GM19438 (cell line): ENCODE measurements at regions not wholly inside any gene's neighbourhood (a gene's known extent, or its start where the extent isn't known, plus 50 kb on each side); places are given as distances from the start of the nearest gene placed in this dataset.
"Not testable (repeated sequence)": the region's sequence is repeated elsewhere in the genome, so short reads cannot be mapped to it uniquely, and the experiment has no call there.

Source experiments
- ATAC-seq: cut with Tn5 transposase; IDR thresholded peaks from one replicate; pipeline ENCODE4 v1.9.1; 2021; ENCODE audit warnings: low read depth; ENCODE audit not compliant: unreplicated experiment

DNA sequence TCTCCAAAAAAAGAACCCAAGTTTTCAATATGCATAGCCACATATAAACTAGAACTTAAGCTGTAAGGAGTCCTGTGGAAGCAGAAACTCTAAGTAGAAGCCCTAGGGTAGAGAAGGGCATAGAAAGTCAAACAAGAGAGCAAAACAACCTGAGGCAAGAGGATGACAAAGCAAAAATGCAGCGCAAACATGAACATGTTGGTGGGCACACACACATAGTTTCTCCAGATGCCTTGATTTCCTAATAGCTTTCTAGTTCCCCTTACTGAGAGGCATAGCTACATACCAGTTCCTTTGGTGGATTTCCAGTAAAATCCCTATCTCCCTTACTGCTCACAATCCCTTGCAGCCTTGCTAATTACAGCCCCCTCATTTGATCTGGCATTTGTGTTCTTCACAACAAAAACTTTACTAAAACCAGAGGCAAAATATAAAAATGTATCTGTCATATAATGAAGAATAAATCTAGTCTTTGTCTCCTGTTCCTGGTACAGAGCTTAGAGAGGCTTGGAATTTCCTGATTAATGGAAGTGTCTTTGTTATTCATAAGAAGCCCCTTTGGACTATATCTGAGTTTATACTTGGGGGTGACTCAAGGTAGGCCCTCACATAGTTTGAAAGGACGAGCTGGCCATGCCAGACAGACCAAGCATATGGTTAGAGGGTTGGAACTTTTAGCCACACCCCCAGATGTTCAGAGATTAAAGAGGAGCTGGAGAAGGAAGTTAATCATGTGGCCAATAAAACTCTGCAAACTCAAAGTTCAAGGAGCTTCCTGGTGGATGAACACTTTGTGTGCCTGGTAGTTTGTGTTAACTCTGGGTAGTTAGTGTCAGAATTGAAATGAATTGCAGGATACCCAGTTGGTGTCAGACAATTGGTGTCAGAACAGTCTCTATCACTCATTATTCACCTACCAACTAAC, 52.7 kb upstream of the ZCCHC13 start:
- no peak for ATAC-seq

DNA sequence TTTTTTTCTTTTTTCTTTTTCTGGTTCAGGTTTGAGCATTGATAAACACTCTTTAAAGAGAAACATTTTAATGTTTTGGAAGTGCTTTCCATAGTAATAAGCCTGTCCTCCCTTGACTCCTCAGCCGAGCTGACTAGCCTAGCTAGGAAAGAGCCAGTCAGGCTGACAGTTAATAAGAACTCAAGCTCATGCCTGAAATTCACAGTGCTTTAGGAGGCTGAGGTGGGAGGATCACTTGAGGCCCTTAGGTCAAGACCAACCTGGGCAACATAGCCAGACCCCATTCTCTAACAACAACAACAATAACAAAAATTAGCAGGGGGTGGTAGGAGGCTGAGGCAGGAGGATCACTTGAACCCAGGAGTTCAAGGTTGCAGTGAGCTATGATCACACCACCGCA, 53.4 kb upstream of the ZCCHC13 start:
- no peak for ATAC-seq

DNA sequence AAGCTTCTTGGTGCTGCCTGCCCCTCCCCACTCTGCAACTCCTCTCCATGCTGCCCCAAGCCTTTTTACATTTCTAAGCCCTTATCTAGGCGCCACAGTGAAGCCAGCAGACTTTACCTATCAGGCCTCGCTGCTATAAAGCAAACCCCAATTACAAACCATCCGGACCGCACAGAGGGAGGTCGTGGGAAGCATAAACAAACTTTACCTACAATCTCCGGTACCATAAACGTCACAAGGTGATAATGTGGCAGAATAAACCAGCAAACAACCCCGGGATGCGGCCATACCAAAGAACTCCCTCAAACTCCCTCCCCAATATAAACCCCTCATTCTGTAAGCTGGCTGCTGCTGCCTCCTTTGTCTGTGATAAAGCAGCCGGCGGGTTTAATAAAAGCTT, 54.0 kb upstream of the ZCCHC13 start:
- ATAC-seq: no peak

DNA sequence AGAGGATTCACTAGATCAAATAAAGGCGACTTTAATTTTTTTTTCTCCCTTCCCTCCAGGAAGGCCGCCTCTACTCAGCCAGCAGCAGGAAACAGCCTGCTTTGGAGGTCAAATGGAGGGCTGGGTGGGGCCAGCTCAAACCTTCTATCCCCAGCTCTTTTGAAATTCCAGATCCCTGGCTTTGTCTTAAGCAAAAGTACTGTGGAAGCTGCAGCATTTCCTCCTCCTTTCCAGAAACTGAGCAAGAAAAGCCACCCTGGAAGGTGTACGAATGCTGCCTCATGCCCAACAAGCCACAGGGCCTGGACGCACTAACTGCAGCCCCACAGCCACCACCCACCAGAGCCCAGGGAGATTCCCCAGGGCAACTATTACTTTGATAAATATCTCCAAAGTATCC, 55.1 kb upstream of the ZCCHC13 start:
- no peak for ATAC-seq

GRCh38 chrX:74246524-74246923, 57.5 kb upstream of the ZCCHC13 start:
- ATAC-seq: no peak

- ATAC-seq: no peak
Observed at GRCh38 chrX:74242484-74243138, 61.4 kb upstream of the ZCCHC13 start.

- no peak for ATAC-seq
Observed at GRCh38 chrX:74242050-74242449, 61.9 kb upstream of the ZCCHC13 start.

GRCh38 chrX:74238771-74239170, 65.2 kb upstream of the ZCCHC13 start:
- no peak for ATAC-seq

- ATAC-seq: no peak
Observed at GRCh38 chrX:74234818-74235217, 69.2 kb upstream of the ZCCHC13 start.

DNA sequence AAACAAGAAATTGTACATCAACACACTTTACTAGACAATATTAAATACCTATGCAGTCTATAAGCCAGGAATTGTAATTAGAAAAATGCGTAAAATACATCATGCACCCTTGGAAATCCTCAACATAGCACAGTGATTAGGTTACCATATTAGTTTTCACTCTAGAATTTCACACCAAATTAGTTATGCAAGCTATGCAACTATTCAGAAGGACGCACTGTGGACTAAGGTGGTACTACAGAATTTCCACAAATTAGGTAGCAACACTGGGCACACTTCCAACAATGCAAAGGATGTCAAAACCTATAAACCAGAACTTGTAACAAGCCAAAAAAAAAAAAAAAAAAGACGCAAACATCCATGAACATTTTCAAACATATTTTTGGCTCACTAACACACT, 71.1 kb upstream of the ZCCHC13 start:
- ATAC-seq: no peak

DNA sequence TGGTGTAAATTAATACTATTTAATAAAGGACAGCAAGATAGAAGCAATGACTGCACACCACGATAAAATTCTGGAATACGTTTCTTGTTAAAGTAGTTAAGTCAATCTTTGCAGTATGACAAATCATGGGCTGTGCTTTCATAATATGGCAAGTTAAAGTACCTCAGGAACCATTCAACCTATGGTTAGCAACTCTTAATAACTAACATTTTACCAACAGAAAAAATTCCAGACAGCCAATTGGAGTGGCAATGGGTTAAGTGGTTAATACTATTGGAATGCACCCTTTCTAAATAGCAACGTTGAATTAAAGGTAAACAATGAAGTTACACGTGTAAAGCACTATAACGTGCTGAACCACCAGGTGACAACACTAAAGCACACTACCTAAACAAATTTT, 72.4 kb upstream of the ZCCHC13 start:
- no peak for ATAC-seq

- ATAC-seq: no peak
Observed at GRCh38 chrX:74230094-74230493, 73.9 kb upstream of the ZCCHC13 start.

- ATAC-seq: no peak
Observed at GRCh38 chrX:74225111-74225510, 78.9 kb upstream of the ZCCHC13 start.

DNA sequence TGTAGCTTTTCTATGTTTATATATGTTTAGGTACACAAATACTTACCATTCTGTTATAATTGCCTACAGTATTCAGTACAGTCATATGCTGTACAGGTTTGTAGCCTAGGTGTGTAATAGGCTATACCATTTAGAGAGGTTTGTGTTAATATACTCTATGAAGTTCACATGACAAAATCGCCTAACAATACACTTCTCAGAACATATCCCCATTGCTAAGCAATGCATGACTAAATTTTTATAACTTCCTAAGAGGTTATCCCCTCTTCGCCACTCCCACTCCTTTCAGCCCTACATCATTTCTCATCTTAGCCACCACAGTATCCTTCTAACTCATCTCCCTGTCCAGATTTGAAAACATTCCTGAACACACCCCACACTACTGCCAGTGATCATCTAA, 83.7 kb upstream of the ZCCHC13 start:
- no peak for ATAC-seq

DNA sequence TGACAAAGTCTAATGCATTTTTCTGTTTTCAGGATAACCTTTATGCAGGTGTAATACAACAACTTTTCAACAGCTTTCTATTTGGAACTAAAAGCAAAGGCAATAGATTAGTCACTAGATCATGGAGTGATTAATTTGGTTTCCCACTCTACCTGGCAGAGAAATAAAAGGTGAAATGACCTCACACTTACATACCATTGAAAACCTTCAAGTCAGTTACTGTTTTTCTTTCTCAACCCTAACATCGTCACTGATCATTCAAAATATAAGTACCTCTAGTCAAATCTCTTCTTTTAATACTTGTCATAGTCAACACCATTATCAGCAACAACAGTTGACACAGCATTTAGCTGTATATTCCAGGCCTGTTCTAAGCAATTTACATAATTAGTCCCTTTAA, 85.1 kb upstream of the ZCCHC13 start:
- ATAC-seq: no peak

DNA sequence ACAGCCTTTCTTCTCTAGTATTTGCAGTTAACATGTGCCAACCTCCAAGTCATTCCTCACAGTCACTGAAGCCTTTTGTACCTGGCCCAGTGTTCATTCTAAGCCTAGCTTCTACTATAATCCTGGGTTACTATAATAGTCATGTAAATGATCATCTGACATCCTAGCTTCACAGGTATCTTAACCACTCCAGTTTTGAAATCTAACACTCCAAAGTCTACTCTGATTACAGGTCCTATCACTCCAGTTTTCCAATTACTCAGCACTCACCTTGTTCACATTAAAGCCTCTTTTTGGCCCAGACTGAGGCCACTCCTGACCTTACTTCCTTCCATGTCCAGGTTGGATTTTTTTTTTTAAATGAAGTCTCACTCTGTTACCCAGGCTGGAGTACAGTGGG, 87.6 kb upstream of the ZCCHC13 start:
- no peak for ATAC-seq

GRCh38 chrX:74211911-74212310, 92.1 kb upstream of the ZCCHC13 start:
- no peak for ATAC-seq

GRCh38 chrX:74207539-74207938, 96.4 kb upstream of the ZCCHC13 start:
- no peak for ATAC-seq

DNA sequence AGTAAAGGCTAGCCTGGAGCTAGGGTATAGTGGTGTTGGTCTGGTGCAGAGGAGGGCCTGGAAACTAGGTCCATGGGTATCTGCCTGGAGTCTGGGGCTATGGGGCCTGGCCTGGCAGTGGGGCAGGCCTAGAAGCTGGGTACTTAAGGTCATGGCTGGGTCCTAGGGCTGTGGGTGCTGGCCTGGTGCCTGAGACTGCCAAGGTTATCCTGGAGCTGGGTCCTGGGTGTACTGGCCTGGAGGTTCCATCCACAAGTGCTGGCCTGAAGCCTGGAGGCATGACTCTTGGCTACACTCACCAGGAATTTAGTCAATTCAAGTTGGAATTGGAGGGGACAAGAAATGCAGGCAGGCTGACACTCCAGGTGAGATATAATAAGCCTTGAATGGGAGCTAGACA, 108.4 kb upstream of the ZCCHC13 start:
- ATAC-seq: no peak

DNA sequence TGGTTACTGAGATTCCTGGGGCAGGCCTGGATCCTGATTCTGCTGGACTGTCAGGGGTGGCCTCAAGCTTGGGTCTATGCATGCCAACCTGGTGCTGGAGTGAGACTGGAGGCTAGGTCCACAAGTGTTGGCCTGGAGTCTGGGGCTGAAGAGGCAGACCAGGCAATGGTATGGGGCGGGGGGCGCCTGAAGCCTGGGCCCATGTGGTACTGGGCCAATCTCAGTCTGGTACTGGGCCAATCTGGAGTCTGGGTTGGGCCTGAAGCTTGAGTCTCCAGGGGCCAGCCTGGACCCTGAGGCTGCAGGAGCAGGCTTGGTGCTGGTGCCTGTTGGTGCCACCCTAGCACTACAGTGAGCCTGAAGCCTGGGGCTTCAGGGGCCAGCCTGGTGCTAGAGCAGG, 108.9 kb upstream of the ZCCHC13 start:
- ATAC-seq: no peak

GRCh38 chrX:74187211-74187610, 116.8 kb upstream of the ZCCHC13 start:
- no peak for ATAC-seq

DNA sequence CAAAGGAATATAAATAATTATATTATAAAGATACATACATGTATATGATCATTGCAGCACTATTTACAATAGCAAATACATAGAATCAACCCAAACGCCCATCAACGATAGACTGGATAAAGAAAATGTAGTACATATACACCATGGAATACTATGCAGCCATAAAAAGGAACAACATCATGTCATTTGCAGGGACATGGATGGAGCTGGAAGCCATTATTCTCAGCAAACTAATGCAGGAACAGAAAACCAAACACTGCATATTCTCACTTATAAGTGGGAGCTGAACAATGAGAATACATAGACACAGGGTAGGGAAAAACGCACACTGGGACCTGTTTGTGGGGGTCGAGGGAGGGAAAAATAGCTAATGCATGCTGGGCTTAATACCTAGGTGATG, 120.9 kb upstream of the ZCCHC13 start:
- not testable (repeated sequence) for ATAC-seq
